NCI-H1930 (cell line): ENCODE measurements at regions not wholly inside any gene's neighbourhood (a gene's known extent, or its start where the extent isn't known, plus 50 kb on each side); places are given as distances from the start of the nearest gene placed in this dataset.

Source experiments
- DNase-seq, 2 experiments: peaks; one replicate each; lab custom pipeline; 2025; lab: John Stamatoyannopoulos, UW

DNA sequence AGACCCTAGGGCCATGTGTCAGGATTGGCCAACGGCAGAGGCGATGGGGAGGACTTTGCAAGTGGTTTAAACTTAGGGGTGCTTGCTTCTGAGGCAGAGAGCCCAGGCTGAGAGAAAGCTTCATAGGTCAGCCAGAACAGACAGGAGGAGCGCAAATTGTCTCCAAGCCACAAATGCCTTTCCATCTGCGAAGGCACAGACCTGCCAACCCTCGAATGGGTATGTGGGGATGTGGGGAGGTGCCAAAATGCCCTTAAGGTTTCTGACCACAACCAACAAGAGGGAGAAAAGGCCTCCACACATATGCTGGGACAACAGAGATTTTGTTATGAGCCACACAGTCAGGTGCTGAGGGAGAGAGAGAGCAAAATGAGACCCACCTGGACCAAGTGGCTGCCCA is 283.6 kb downstream of the CYP26B1 start:
- DNase-seq, result no peak

DNA sequence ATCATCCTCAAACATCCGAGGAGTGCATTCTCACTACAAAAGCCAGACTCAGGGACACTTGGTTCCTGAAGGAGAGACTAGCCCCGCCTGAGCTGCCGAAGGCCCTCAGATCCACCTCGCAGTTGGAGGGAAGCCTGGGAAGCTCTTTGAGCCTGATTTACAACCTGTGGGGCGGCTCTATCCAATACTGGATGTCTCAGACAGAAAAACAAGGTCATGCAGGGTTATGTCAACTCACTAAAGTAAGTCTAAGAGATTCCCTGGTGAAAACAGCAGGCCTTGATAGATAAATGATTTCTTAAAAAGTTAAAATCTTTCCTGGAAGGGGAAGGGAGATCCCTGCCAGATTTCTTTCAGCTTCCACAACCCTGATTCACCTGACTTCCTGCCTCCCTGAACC is 284.3 kb downstream of the CYP26B1 start:
- no peak for DNase-seq

DNA sequence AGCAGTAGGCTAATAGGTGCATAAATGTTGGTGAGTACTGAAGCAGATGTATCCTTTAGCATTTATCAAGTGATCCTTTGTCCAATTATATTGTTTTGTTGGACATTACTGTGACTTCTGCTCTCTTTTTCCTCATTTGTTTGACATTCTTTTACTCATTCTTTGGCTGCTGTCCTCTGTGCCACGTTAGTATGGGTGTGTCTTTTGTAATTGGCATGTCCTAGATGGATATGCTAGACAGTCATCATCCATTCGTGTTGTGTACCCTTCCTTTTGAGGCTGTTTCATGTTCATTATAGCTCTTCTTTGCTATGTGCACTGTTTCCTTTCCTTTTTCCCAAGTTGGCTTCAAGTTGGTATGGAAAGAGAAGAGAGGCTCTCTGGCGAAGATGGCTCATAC is 284.7 kb downstream of the CYP26B1 start:
- DNase-seq, result no peak

GRCh38 chr2:71861186-71862160 is 286.2 kb downstream of the CYP26B1 start:
- DNase-seq, result no peak

- no peak for DNase-seq
Observed at GRCh38 chr2:71860381-71860926, 287.2 kb downstream of the CYP26B1 start.

DNA sequence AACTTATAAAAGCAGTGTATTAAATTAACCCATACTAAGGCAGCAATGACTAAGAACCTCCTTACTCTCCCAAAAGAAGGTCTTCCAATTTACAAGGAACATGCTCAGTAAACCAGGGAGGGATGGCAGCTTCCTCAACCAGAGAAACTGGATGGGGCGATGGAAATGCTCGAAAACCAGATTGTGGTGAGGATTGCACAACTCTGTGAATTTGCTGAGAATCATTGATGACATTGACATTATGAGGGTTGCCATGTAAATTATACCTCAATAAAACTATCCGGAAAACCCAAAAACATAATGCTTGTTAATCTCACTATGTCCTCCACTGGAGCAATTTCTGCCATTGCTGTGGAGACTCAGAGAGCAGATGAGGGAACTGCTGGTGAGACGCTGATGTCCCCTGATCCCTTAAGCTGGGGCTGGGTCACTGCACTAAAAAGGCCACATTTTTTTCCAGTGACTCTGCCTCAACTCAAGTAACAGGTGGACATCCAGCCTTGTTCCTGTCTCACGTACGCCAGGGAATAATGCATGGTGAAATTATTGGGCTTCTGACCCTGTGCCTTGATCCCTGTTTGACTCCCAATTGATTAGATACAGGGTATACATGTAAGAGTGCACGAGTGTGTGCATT is 288.3 kb downstream of the CYP26B1 start:
- no peak for DNase-seq

- no peak for DNase-seq
Observed at GRCh38 chr2:71858071-71858470, 289.6 kb downstream of the CYP26B1 start.

DNA sequence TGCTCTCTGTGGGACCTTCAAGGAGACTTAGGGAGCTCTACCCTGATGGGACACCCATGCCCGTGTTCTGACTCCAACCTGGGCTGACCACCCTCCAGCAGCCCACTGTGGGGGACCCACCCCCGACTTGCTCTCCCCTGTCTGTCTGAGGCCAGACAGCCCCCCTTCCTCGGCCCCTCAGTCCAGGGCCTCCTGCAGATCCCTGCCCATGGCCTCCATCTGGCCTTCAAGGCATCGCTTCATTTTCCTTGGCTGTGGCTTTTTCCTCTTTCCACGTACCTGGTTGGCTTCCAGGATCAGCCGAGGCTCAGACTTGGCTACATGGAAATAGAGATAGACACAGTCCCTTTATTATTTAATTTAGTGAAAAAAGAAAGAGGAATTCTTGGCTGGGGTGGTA is 290.0 kb downstream of the CYP26B1 start:
- DNase-seq, result no peak

DNA sequence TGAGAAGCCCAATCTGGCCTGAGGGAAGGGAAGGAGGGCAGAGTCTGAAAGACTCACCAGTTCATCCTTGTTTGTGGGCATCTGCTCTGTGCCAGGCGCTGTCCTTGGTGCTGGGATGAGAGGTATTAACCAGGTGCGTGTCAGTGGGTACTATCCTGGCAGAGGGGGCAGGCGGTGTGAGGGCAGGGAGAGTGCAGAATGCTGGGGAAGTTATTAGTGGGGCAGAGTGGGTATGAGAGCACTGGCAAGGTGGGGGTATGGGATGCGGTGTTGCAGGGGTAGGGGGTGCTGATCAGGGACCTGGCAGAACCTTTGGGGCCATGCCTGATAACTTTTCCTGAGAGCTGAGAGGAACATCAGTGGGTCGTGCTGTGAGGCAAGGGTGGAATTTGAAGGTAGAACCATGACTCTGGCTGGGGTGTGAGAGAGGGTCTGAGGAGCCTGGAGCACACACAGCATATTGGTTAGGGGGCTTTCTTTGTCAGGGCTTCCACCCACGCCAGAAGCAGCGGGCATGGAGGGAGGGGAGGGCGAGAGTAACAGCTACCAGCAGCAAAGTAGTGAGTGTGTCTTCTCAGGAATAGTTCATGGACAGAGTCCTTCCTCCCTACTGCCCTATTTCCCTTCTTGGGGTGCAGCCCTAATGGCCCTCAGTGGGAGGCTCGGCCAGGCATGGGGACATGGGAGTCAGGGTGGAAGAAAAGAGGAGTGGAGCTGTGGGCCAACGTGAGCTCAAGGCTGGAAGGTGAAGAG is 290.7 kb downstream of the CYP26B1 start:
- no peak for DNase-seq

DNA sequence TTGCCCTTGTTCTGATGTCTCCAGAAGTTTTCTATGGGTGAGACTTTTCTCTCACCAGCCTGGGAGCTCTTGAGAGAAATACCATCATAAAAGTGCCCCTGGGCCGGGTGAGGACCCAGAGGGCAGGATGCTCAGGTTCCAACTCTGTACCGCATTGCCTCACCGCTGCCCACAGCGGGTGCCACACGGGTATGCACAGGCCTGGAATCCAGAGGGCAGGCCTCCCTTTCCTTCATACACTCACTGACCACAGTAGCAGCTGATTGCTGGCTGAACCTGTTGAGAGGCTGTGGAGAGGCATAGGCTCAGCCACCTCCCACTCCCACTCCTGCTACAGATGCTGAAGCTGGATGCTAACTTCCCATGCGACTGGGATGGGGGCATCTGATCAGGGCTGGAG is 293.8 kb downstream of the CYP26B1 start:
- DNase-seq, result no peak

DNA sequence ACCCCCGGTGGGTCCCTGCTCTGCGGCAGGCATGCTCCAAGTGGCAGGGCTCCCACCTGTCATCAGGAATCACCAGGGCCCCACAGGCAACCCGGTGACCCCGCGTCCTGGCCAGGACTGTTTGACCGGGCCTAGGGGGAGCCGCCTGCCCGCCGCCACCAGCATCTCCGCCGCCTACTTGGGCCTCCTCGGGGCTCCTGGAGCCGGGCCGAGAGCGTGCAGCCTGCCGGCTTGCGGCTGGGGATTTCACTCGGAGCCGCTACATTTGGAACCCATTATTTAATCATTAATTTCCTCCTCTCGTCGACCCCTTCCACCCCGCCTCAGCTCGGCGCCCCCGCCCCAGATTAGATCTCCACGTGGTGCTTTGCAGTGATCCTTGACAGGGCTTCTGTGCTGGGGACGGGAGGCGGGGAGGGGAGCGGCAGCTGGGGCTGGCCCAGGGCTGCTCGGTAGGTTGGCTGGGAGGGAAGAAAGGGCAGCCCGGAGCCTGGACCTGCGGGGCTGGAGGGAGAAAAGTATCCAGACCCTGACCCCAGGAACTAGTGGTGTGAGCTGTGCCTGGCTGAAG is 295.4 kb downstream of the CYP26B1 start:
- no peak for DNase-seq

DNA sequence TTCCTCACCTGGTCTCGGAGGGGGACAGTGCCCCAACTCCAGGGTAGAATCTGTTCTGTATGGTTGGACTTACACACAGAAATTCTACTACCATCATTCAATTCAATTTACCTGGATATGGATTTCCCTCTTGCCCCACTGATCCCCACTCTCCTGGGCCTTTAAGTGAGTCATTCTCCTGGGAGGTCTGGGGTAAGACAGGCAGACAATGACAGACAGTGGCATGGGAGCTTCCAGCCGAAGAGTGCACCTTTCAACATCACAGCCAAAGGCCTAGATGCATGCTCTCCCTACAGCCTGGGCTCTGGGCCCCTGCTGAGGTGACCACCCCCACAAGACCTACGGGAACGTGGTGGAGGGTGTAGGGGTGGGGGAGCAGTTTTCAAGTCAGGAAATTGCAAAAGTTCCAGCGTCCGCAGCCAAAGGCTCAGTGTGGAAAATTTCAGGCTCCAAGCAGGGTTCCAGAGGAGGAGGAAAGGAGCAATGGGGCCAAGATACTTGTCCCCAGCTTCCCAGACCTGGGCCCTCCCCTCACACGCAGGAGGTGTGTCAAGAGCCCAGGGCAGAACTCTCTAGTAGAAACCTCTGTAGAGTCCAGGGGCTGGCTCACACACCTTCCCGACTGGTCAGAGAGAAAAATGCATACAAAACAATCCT is 296.4 kb downstream of the CYP26B1 start:
- DNase-seq, result no peak

DNA sequence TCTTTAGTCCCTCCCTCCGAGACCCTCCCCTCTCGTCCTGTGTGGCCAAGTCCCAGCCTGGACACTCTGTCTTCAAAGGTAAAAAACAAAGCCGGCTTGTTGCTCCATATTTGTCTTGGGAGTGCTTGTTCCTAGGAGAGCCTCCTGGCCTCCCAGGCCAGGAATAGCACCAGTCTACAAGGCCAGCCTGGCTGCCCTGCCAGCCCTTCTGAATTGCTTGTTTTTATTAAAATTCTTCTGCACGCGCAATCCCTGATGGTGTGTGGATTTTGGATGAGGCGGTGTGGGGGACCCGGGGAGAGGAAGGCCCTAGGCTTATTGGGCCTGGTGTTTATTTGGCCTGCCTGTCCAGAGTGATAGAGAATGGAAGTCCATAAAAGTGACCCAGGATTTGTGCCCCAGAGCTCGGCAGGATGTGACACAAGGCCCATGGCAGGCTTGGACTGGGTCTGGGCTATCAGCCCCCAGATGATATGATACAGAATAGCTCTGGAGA is 297.3 kb downstream of the CYP26B1 start:
- DNase-seq, result no peak

DNA sequence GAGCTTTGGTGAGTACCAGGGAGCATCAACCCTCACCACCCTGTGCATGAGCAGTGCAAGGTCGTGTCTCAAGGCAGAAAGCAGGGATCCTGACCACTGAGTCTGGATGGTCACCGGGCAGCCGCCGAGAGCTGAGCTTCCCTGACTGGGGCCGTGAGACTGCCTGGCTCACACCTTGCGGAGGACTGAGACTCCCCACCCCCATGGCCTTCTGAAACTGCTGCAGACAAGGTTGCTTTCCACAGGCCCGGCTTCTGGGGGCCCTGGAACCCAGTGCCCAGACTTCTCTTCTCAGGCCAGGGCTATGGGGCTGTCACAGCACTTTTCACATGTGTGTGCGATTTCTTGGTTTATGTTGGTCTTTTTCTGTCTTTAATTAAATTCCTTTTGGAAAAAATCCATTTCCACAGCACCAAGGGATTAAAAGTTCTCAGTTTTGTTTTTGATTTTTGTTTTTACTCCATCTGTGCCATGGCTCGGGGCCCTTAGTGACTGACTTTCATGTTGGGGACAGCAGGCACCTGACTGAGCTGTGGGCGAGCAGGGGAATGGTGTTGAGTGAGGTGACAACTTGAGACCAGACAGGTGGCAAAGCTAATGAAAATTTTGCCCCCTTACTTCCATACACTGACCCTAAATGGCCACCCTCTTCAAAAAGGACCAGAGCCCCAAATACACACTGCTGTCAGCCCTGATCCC is 297.9 kb downstream of the CYP26B1 start:
- no peak for DNase-seq

GRCh38 chr2:71849111-71849510 is 298.6 kb downstream of the CYP26B1 start:
- no peak for DNase-seq

DNA sequence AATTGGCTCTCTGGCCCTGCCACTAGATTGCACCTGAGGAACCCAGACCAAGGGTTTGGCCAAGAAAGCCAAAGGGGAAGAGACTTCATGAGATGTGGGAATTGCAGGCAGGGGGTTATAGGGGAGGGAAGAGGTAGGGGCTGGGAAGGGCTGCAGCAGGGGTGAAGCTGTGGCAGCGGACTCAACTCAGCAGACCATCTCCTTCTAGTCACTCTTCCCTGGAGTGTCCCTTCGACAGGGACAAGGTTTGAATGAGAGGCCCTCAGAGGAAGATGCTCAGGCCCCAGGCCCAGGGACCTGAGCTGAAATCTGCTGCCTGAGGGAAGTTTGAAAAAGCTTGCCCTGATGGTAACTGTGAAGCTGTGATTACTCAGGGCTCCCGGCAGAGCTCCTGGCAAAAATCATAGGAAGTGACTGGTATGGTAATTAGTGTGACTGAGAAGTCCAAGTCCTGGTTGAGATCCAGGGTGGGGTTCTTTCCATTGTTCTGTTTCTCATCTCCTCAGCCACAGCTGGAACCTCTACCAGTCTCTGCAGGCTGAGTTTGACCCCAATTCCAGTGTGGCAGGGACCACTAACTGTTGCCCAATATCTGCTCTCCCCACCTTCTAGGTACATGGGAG is 300.9 kb downstream of the CYP26B1 start:
- DNase-seq, result no peak

DNA sequence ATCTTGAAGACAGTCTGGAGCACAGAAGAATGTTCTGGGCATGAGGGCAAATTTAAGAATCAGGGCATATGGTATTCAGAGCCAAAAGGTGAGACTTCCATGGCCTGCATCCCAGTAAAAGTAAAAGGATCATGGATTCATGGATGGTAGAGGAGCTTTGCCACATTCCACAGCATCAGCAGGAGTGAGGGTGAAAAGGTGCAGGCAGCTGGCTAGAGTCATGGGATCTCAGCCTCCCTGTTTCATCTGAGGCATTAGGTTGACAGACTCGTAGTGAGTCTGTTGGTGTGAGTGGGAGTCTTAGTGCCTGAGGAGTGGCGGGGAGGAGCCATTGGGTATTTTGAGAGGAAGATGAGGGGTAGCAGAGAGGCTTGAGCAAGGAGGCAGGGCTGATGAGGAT is 301.6 kb downstream of the CYP26B1 start:
- no peak for DNase-seq

DNA sequence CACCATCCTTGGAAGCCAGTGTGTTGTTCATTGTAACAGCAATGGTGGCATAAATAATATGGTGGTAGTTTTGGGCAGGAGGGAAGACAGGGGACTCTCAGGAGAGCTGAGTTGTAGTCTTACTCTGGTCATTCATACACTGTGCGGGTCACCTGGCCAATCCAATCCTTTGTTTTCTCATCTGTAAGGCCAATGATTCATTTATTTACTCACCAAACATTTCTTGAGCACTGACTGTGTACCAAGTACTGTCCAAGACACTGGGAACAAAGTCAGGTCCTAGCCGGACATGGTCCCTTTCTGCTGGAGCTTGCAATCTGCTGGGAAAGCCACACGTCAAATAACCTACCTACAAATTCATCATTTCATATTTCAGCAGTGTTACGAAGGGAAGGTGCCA is 302.7 kb downstream of the CYP26B1 start:
- no peak for DNase-seq

GRCh38 chr2:71843391-71843850 is 304.2 kb downstream of the CYP26B1 start:
- DNase-seq, result no peak

GRCh38 chr2:71842744-71843143 is 304.9 kb downstream of the CYP26B1 start:
- DNase-seq, result no peak
